H9 (cell line): ENCODE measurements at regions not wholly inside any gene's neighbourhood (a gene's known extent, or its start where the extent isn't known, plus 50 kb on each side); places are given as distances from the start of the nearest gene placed in this dataset.

Source experiments
- DNase-seq: peaks from one replicate; pipeline ENCODE4 v3.0.0-alpha.2; 2017
- H2AFZ ChIP-seq: one replicate; pipeline ENCODE4 v1.6.1; 2013; ENCODE audit warnings: mild to moderate bottlenecking, low read length, control low read depth, moderate library complexity
- H2AK5ac ChIP-seq: 2 replicates; pipeline ENCODE4 v1.6.1; 2013; ENCODE audit warnings: low read length, control low read depth, mixed read lengths; ENCODE audit not compliant: insufficient read length
- H2BK120ac ChIP-seq: one replicate; pipeline ENCODE4 v1.6.1; 2013; ENCODE audit warnings: low read depth, mild to moderate bottlenecking, low read length, control low read depth, inconsistent platforms; ENCODE audit not compliant: poor library complexity, severe bottlenecking
- H2BK12ac ChIP-seq: 2 replicates; pipeline ENCODE4 v1.6.1; 2013; ENCODE audit warnings: low read length, control low read depth, mixed read lengths, low read depth; ENCODE audit not compliant: insufficient read length
- H2BK15ac ChIP-seq: 2 replicates; pipeline ENCODE4 v1.6.1; 2013; ENCODE audit warnings: low read depth, low read length, control low read depth
- H2BK20ac ChIP-seq: one replicate; pipeline ENCODE4 v1.6.1; 2013; ENCODE audit warnings: low read depth, mild to moderate bottlenecking, low read length, control low read depth, inconsistent platforms; ENCODE audit not compliant: poor library complexity, severe bottlenecking
- H2BK5ac ChIP-seq: 2 replicates; pipeline ENCODE4 v1.6.1; 2013; ENCODE audit warnings: low read length, control low read depth, mixed read lengths; ENCODE audit not compliant: insufficient read length
- H3K14ac ChIP-seq: 2 replicates; pipeline ENCODE4 v1.6.1; 2013; ENCODE audit warnings: low read length, control low read depth; ENCODE audit not compliant: insufficient read depth
- H3K18ac ChIP-seq: 2 replicates; pipeline ENCODE4 v1.6.1; 2013; ENCODE audit warnings: low read depth, mild to moderate bottlenecking, mixed read lengths, low read length, control low read depth; ENCODE audit not compliant: insufficient read length
- H3K23ac ChIP-seq: 2 replicates; pipeline ENCODE4 v1.6.1; 2013; ENCODE audit warnings: low read length, control low read depth, mixed read lengths, low read depth; ENCODE audit not compliant: insufficient read length
- H3K23me2 ChIP-seq: 2 replicates; pipeline ENCODE4 v1.6.1; 2013; ENCODE audit warnings: low read depth, mild to moderate bottlenecking, mixed read lengths, low read length, control low read depth; ENCODE audit not compliant: insufficient read length, poor library complexity, severe bottlenecking
- H3K27ac ChIP-seq: 2 replicates; pipeline ENCODE4 v1.5.1; 2013; ENCODE audit warnings: low read length, control low read depth, mixed read lengths, low read depth; ENCODE audit not compliant: insufficient read length
- H3K27me3 ChIP-seq: 2 replicates; pipeline ENCODE4 v1.6.1; 2013; ENCODE audit warnings: low read length, control low read depth, inconsistent platforms; ENCODE audit not compliant: insufficient read depth
- H3K4ac ChIP-seq: 2 replicates; pipeline ENCODE4 v1.6.1; 2013; ENCODE audit warnings: low read depth, mild to moderate bottlenecking, control low read depth, inconsistent platforms, low read length, moderate library complexity
- H3K4me1 ChIP-seq: 2 replicates; pipeline ENCODE4 v1.6.1; 2013; ENCODE audit warnings: low read length, control low read depth, inconsistent platforms; ENCODE audit not compliant: insufficient read depth
- H3K4me2 ChIP-seq: 2 replicates; pipeline ENCODE4 v1.6.1; 2013; ENCODE audit warnings: low read length, control low read depth, mixed read lengths; ENCODE audit not compliant: insufficient read length, insufficient read depth
- H3K56ac ChIP-seq: 2 replicates; pipeline ENCODE4 v1.6.1; 2013; ENCODE audit warnings: low read depth, mild to moderate bottlenecking, mixed read lengths, low read length, control low read depth; ENCODE audit not compliant: insufficient read length
- H3K79me1 ChIP-seq: 2 replicates; pipeline ENCODE4 v1.6.1; 2013; ENCODE audit warnings: low read depth, mild to moderate bottlenecking, moderate library complexity, low read length, control low read depth, inconsistent platforms; ENCODE audit not compliant: insufficient read depth, poor library complexity, severe bottlenecking
- H3K79me2 ChIP-seq: 2 replicates; pipeline ENCODE4 v1.6.1; 2013; ENCODE audit warnings: low read length, control low read depth, inconsistent platforms; ENCODE audit not compliant: insufficient read depth
- H3K9ac ChIP-seq: 2 replicates; pipeline ENCODE4 v1.6.1; 2013; ENCODE audit warnings: low read length, control low read depth, mixed read lengths; ENCODE audit not compliant: insufficient read length; ENCODE audit errors: extremely low read depth
- H3K9me3 ChIP-seq: one replicate; pipeline ENCODE4 v1.6.1; 2013; ENCODE audit warnings: low read depth, low read length, inconsistent platforms; ENCODE audit not compliant: control insufficient read depth
- H3T11ph ChIP-seq: one replicate; pipeline ENCODE4 v1.6.1; 2013; ENCODE audit warnings: mild to moderate bottlenecking, low read length, control low read depth, inconsistent platforms
- H4K20me1 ChIP-seq: one replicate; pipeline ENCODE4 v1.6.1; 2013; ENCODE audit not compliant: control insufficient read depth, insufficient read length, insufficient read depth
- H4K5ac ChIP-seq: 2 replicates; pipeline ENCODE4 v1.6.1; 2013; ENCODE audit warnings: low read depth, mild to moderate bottlenecking, mixed read lengths, low read length, control low read depth; ENCODE audit not compliant: insufficient read length
- H4K8ac ChIP-seq: replicated peaks from 2 replicates; pipeline ENCODE4 v1.6.1; 2013; ENCODE audit warnings: low read length, control low read depth, mixed read lengths, low read depth; ENCODE audit not compliant: insufficient read length
- H4K91ac ChIP-seq: 2 replicates; pipeline ENCODE4 v1.6.1; 2013; ENCODE audit warnings: low read depth, mild to moderate bottlenecking, moderate library complexity, mixed read lengths, low read length, control low read depth; ENCODE audit not compliant: insufficient read length
- H3K27ac Mint-ChIP-seq, 3 experiments: 2 replicates in 2 of 3; 3 replicates in 1 of 3; pipeline ENCODE4 v1.8.0; 2020 to 2021; ENCODE audit warnings: mixed read lengths in 3 of 3, mild to moderate bottlenecking in 1 of 3, moderate library complexity in 1 of 3
- H3K27me3 Mint-ChIP-seq: 2 replicates; pipeline ENCODE4 v1.8.0; 2021; ENCODE audit warnings: low read depth, mild to moderate bottlenecking, moderate library complexity, mixed read lengths
- H3K36me3 Mint-ChIP-seq, 3 experiments: 2 replicates in 2 of 3; 3 replicates in 1 of 3; pipeline ENCODE4 v1.8.0; 2020 to 2021; ENCODE audit warnings: low read depth in 3 of 3, mixed read lengths in 3 of 3; ENCODE audit not compliant: insufficient read depth in 1 of 3
- H3K4me1 Mint-ChIP-seq, 2 experiments: 2 replicates each; pipeline ENCODE4 v1.8.0; 2020; ENCODE audit warnings: mixed read lengths in 2 of 2
- H3K4me3 Mint-ChIP-seq, 2 experiments: 2 replicates in 1 of 2; 3 replicates in 1 of 2; pipeline ENCODE4 v1.8.0; 2020 to 2021; ENCODE audit warnings: mild to moderate bottlenecking in 2 of 2, mixed read lengths in 2 of 2, moderate library complexity in 1 of 2
- H3K9me3 Mint-ChIP-seq, 2 experiments: 2 replicates in 1 of 2; 3 replicates in 1 of 2; pipeline ENCODE4 v1.8.0; 2020; ENCODE audit warnings: mild to moderate bottlenecking in 2 of 2, mixed read lengths in 2 of 2, moderate library complexity in 1 of 2
- WGBS: extraction: QIAGEN DNeasy Blood & Tissue Kit; methylation state at CpG from one replicate; pipeline ENCODE4 v1.1.7; 2013; ENCODE audit warnings: missing lambda C conversion rate, low lambda C conversion rate, mixed read lengths; ENCODE audit not compliant: insufficient read length; ENCODE audit errors: extremely low coverage; 5-methylcytosine and 5-hydroxymethylcytosine counted together
- TF ChIP-seq, protein P1 (sequence below): fragments of 200-600 bp; sonication (generic); conservative IDR thresholded peaks from 3 replicates; pipeline ENCODE4 v1.8.0; 2021; ENCODE audit warnings: antibody characterized with exemption, mild to moderate bottlenecking

- H2AK5ac ChIP-seq: no peak overlapping the region
- peaks cover 14% of the 10 kb centered on the region; the same call in 1 of the 2 replicates for H3K4me1 ChIP-seq
- H2BK120ac ChIP-seq: no peak overlapping the region
- no peak overlapping the region for H2BK5ac ChIP-seq
- H3K14ac ChIP-seq: no peak overlapping the region
- H3K4ac ChIP-seq: no peak overlapping the region
- DNase-seq: no peak
- H3K27me3 ChIP-seq: no peaks in the 10 kb centered on the region
- H3K4me3 Mint-ChIP-seq: no peak overlapping the region
- H3K56ac ChIP-seq: no peak overlapping the region
- H3K18ac ChIP-seq: no peak overlapping the region
- H3K9ac ChIP-seq: no peak overlapping the region
- no peak overlapping the region for H2BK15ac ChIP-seq
- no peak overlapping the region for H4K8ac ChIP-seq
- peaks cover 42 to 56% of the 10 kb centered on the region in 2 experiments for H3K4me1 Mint-ChIP-seq
- H4K20me1 ChIP-seq: no peaks in the 10 kb centered on the region
- H3K36me3 Mint-ChIP-seq: peaks cover 0 to 4% (median 0%) of the 10 kb centered on the region in 3 experiments; a peak in 3 of 7 replicates
- no peak overlapping the region for H3K4me2 ChIP-seq
- H4K91ac ChIP-seq: no peak overlapping the region
- no CpG with 5 or more reads among the region's 7 CpGs for WGBS
- H4K5ac ChIP-seq: no peak overlapping the region
- H2BK12ac ChIP-seq: peak overlapping the region; percentile 30
- no peak overlapping the region for H2BK20ac ChIP-seq
- no peak overlapping the region for H3K27ac ChIP-seq
- no peaks in the 10 kb centered on the region for H3K9me3 ChIP-seq
- no peaks in the 10 kb centered on the region for H3K23me2 ChIP-seq
- H3K23ac ChIP-seq: no peak overlapping the region
- H3T11ph ChIP-seq: no peak overlapping the region
- peak overlapping the region; percentile 11 to 89 (median 15); a peak in 3 of 7 replicates for H3K27ac Mint-ChIP-seq
- H3K79me1 ChIP-seq: no peaks in the 10 kb centered on the region
- no peaks in the 10 kb centered on the region for H3K27me3 Mint-ChIP-seq
- H3K9me3 Mint-ChIP-seq: no peaks in the 10 kb centered on the region
- H2AFZ ChIP-seq: no peak overlapping the region
- TF ChIP-seq, protein P1, sequence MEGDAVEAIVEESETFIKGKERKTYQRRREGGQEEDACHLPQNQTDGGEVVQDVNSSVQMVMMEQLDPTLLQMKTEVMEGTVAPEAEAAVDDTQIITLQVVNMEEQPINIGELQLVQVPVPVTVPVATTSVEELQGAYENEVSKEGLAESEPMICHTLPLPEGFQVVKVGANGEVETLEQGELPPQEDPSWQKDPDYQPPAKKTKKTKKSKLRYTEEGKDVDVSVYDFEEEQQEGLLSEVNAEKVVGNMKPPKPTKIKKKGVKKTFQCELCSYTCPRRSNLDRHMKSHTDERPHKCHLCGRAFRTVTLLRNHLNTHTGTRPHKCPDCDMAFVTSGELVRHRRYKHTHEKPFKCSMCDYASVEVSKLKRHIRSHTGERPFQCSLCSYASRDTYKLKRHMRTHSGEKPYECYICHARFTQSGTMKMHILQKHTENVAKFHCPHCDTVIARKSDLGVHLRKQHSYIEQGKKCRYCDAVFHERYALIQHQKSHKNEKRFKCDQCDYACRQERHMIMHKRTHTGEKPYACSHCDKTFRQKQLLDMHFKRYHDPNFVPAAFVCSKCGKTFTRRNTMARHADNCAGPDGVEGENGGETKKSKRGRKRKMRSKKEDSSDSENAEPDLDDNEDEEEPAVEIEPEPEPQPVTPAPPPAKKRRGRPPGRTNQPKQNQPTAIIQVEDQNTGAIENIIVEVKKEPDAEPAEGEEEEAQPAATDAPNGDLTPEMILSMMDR: no peak
- no peaks in the 10 kb centered on the region for H3K79me2 ChIP-seq
These were observed 1622.1 kb downstream of the STIM2 start for GRCh38 chr4:28482580-28483270.
